ENCODE measurements at regions not wholly inside any gene's neighbourhood (a gene's known extent, or its start where the extent isn't known, plus 50 kb on each side); places are given as distances from the start of the nearest gene placed in this dataset.

DNA sequence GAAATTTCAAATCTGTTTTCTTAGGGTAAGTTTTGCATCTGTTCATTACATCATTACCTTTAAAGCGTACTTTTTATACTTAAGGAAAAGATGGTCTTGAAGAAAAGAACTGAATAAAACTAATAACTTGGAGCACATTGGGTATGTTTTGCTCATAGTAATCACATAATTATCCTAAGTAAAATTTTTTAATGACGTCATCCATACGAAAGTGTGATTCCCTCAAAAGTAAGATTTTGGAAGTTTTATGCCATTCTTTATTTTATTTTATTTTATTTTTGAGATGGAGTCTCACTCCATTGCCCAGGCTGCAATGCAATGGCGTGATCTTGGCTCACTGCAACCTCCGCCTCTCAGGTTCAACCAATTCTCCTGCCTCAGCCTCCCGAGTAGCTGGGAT lies 1516.6 kb upstream of the TENM3 start:
- WGBS, result 79% methylated on average over 3 of the region's 6 CpGs

DNA sequence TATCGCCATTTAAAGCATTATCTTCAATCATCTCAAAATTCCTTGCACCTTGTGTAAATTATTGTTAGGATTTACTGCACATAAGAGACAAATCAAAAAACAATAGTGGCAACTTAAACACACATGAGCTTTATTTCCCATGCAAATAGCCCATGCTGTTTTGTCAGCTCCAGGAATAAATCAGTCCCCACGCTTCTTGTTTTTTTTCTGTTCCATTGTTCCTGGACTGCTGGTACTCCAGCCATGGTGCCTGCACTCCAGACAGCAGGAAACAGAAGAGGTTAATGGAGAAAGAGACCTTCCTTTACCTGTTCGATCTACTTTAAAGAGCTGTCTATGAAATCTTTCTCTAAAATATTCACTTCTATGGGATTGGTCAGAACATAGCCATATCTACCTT lies 1515.7 kb upstream of the TENM3 start:
- 94% methylated on average over 2 of the region's 3 CpGs for WGBS
- no peak overlapping the region for H3K9ac ChIP-seq (ENCODE audit: low read length)
- H3K27me3 ChIP-seq (ENCODE audit: control insufficient read depth in 1 of 2, insufficient read depth in 1 of 2, low read length in 2 of 2), result no peaks in the 10 kb centered on the region
- no peak overlapping the region for H2BK5ac ChIP-seq (ENCODE audit: low read depth, low read length, poor library complexity, severe bottlenecking)
- no peak overlapping the region for H2BK120ac ChIP-seq (ENCODE audit: low read depth, low read length)
- H3K79me1 ChIP-seq (replicated peaks; ENCODE audit: low read length, poor library complexity, severe bottlenecking), result no peaks in the 10 kb centered on the region
- H2BK15ac ChIP-seq (ENCODE audit: low read depth, poor library complexity, severe bottlenecking), result no peak overlapping the region
- no peak overlapping the region for H4K91ac ChIP-seq (ENCODE audit: low read length)
- H3K14ac ChIP-seq (ENCODE audit: low read length in 2 of 2), result no peak overlapping the region
- no peak overlapping the region for H4K8ac ChIP-seq (ENCODE audit: low read length)
- no peaks in the 10 kb centered on the region for H3K36me3 ChIP-seq (ENCODE audit: control insufficient read depth in 1 of 2, insufficient read depth in 2 of 2, low read depth in 1 of 2, low read length in 2 of 2)
- no peak overlapping the region for H3K4me2 ChIP-seq (ENCODE audit: low read length, poor library complexity, severe bottlenecking)
- DNase-seq, result no peak
- H2AK5ac ChIP-seq (ENCODE audit: low read length, severe bottlenecking), result no peak overlapping the region
- H3K4ac ChIP-seq (ENCODE audit: low read depth in 1 of 2, low read length in 2 of 2), result no peak overlapping the region
- peaks cover 5% of the 10 kb centered on the region for H3K9me3 ChIP-seq (ENCODE audit: control insufficient read depth, low read length)
- H3K18ac ChIP-seq (ENCODE audit: low read depth in 1 of 2, low read length in 2 of 2), result no peak overlapping the region
- no peak overlapping the region for H2AFZ ChIP-seq (ENCODE audit: low read depth, low read length)
- H3K23ac ChIP-seq (ENCODE audit: low read length in 2 of 2), result no peak overlapping the region
- H3K4me1 ChIP-seq (ENCODE audit: control insufficient read depth, insufficient read depth, low read depth, low read length), result no peaks in the 10 kb centered on the region
- no peak overlapping the region for H2BK12ac ChIP-seq (ENCODE audit: low read length in 2 of 2)
- H3K27ac ChIP-seq (ENCODE audit: low read length, poor library complexity, severe bottlenecking), result no peak overlapping the region
- no peak overlapping the region for H3K4me3 ChIP-seq (ENCODE audit: insufficient read depth in 1 of 2, low read depth in 1 of 2, low read length in 2 of 2)

More for the DNA sequence above, 1516.6 kb upstream of the TENM3 start:
- H3K14ac ChIP-seq (ENCODE audit: low read length in 2 of 2), result no peak overlapping the region
- no peak overlapping the region for H2BK15ac ChIP-seq (ENCODE audit: low read depth, poor library complexity, severe bottlenecking)
- H2BK120ac ChIP-seq (ENCODE audit: low read depth, low read length), result no peak overlapping the region
- no peaks in the 10 kb centered on the region for H3K79me1 ChIP-seq (replicated peaks; ENCODE audit: low read length, poor library complexity, severe bottlenecking)
- H2BK12ac ChIP-seq (ENCODE audit: low read length in 2 of 2), result no peak overlapping the region
- no peak overlapping the region for H4K8ac ChIP-seq (ENCODE audit: low read length)
- H3K27ac ChIP-seq (ENCODE audit: low read length, poor library complexity, severe bottlenecking), result no peak overlapping the region
- no peak overlapping the region for H3K23ac ChIP-seq (ENCODE audit: low read length in 2 of 2)
- no peak overlapping the region for H3K18ac ChIP-seq (ENCODE audit: low read depth in 1 of 2, low read length in 2 of 2)
- H2BK5ac ChIP-seq (ENCODE audit: low read depth, low read length, poor library complexity, severe bottlenecking), result no peak overlapping the region
- H2AFZ ChIP-seq (ENCODE audit: low read depth, low read length), result no peak overlapping the region
- peaks cover 5% of the 10 kb centered on the region for H3K9me3 ChIP-seq (ENCODE audit: control insufficient read depth, low read length)
- H2AK5ac ChIP-seq (ENCODE audit: low read length, severe bottlenecking), result no peak overlapping the region
- no peak overlapping the region for H4K91ac ChIP-seq (ENCODE audit: low read length)
- H3K27me3 ChIP-seq (ENCODE audit: control insufficient read depth in 1 of 2, insufficient read depth in 1 of 2, low read length in 2 of 2), result no peaks in the 10 kb centered on the region
- H3K4ac ChIP-seq (ENCODE audit: low read depth in 1 of 2, low read length in 2 of 2), result no peak overlapping the region
- DNase-seq, result no peak
- no peak overlapping the region for H3K9ac ChIP-seq (ENCODE audit: low read length)
- no peaks in the 10 kb centered on the region for H3K36me3 ChIP-seq (ENCODE audit: control insufficient read depth in 1 of 2, insufficient read depth in 2 of 2, low read depth in 1 of 2, low read length in 2 of 2)
- no peak overlapping the region for H3K4me3 ChIP-seq (ENCODE audit: insufficient read depth in 1 of 2, low read depth in 1 of 2, low read length in 2 of 2)
- H3K4me2 ChIP-seq (ENCODE audit: low read length, poor library complexity, severe bottlenecking), result no peak overlapping the region
- no peaks in the 10 kb centered on the region for H3K4me1 ChIP-seq (ENCODE audit: control insufficient read depth, insufficient read depth, low read depth, low read length)

DNA sequence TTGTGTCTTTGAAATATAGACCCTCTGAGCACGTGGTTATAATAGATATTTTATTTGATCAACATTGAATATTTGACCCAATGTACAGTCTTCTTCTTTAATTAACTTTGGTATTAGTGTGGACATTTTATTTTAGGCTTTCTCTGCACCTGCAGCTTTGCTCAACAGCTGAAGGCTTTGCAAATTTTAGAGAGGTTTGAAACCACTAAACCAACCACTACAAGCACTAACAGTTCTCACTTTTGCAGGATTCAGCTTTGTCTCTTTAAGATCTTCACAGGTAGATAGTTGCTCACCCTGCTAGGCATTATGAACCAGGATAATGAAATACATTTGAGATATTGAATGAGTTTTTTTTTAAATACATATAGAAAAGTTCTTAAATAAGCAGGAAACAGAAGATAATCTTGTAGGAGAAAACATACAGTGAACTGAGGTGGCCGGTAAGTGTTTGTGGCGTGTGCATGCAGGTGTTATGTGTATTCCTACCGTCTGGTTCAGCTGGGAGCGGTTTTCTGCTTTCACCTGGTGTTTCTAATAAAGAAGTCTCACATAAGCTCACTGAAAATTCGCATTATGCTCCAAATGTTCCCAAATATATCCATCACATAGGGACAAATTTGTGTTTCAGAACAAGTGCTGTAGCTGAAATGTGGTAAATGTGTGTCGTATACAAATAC lies 1508.3 kb upstream of the TENM3 start:
- Histone ChIP-seq H2BK15ac (ENCODE audit: low read depth, poor library complexity, severe bottlenecking) (no peak overlapping the region), H4K8ac (ENCODE audit: low read length) (no peak overlapping the region), H3K9ac (ENCODE audit: low read length) (no peak overlapping the region), H2AFZ (ENCODE audit: low read depth, low read length) (no peak overlapping the region), H3K18ac (ENCODE audit: low read depth in 1 of 2, low read length in 2 of 2) (no peak overlapping the region), H3K4me1 (ENCODE audit: control insufficient read depth, insufficient read depth, low read depth, low read length) (no peaks in the 10 kb centered on the region), H3K9me3 (ENCODE audit: control insufficient read depth, low read length) (no peaks in the 10 kb centered on the region), H2BK120ac (ENCODE audit: low read depth, low read length) (no peak overlapping the region), H3K79me1 (replicated peaks; ENCODE audit: low read length, poor library complexity, severe bottlenecking) (no peaks in the 10 kb centered on the region), H2AK5ac (ENCODE audit: low read length, severe bottlenecking) (no peak overlapping the region), H3K4me2 (ENCODE audit: low read length, poor library complexity, severe bottlenecking) (no peak overlapping the region), H3K14ac (ENCODE audit: low read length in 2 of 2) (no peak overlapping the region), H4K91ac (ENCODE audit: low read length) (no peak overlapping the region), H2BK5ac (ENCODE audit: low read depth, low read length, poor library complexity, severe bottlenecking) (no peak overlapping the region), H3K23ac (ENCODE audit: low read length in 2 of 2) (no peak overlapping the region), H3K4ac (ENCODE audit: low read depth in 1 of 2, low read length in 2 of 2) (no peak overlapping the region), H3K27me3 (ENCODE audit: control insufficient read depth in 1 of 2, insufficient read depth in 1 of 2, low read length in 2 of 2) (no peaks in the 10 kb centered on the region), H3K4me3 (ENCODE audit: insufficient read depth in 1 of 2, low read depth in 1 of 2, low read length in 2 of 2) (no peak overlapping the region), H3K27ac (ENCODE audit: low read length, poor library complexity, severe bottlenecking) (no peak overlapping the region), H2BK12ac (ENCODE audit: low read length in 2 of 2) (no peak overlapping the region), H3K36me3 (ENCODE audit: control insufficient read depth in 1 of 2, insufficient read depth in 2 of 2, low read depth in 1 of 2, low read length in 2 of 2) (no peaks in the 10 kb centered on the region)
- 95% methylated on average over 2 of the region's 7 CpGs for WGBS
- DNase-seq, result no peak

DNA sequence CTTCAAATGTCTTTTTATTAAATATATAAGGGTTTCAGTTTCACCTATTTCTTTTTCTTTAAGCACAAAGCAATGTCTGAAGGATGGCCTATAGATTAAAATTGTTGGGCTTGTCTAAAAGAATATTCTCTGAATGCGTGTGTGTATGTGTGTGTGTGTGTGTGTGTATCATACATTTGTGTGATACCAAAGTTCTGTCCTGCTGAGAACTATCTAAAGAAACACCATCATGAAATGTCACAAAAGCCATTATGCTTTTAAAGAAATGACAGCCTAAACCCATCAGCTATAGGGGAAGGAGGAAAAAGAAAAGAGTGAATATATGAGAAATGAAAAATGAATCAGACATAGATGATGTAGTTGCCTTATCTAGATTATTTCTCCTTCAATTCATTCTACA lies 1501.5 kb upstream of the TENM3 start:
- H3K79me1 ChIP-seq (replicated peaks; ENCODE audit: low read length, poor library complexity, severe bottlenecking), result no peaks in the 10 kb centered on the region
- no peak overlapping the region for H3K18ac ChIP-seq (ENCODE audit: low read depth in 1 of 2, low read length in 2 of 2)
- no peaks in the 10 kb centered on the region for H3K36me3 ChIP-seq (ENCODE audit: control insufficient read depth in 1 of 2, insufficient read depth in 2 of 2, low read depth in 1 of 2, low read length in 2 of 2)
- no peak overlapping the region for H2BK15ac ChIP-seq (ENCODE audit: low read depth, poor library complexity, severe bottlenecking)
- no peak overlapping the region for H3K14ac ChIP-seq (ENCODE audit: low read length in 2 of 2)
- H2AFZ ChIP-seq (ENCODE audit: low read depth, low read length), result no peak overlapping the region
- no peak overlapping the region for H3K4me2 ChIP-seq (ENCODE audit: low read length, poor library complexity, severe bottlenecking)
- H2BK120ac ChIP-seq (ENCODE audit: low read depth, low read length), result no peak overlapping the region
- no peak overlapping the region for H4K91ac ChIP-seq (ENCODE audit: low read length)
- H3K4me3 ChIP-seq (ENCODE audit: insufficient read depth in 1 of 2, low read depth in 1 of 2, low read length in 2 of 2), result no peak overlapping the region
- WGBS, result no CpG with 5 or more reads among the region's 1 CpG
- no peak overlapping the region for H3K27ac ChIP-seq (ENCODE audit: low read length, poor library complexity, severe bottlenecking)
- no peaks in the 10 kb centered on the region for H3K27me3 ChIP-seq (ENCODE audit: control insufficient read depth in 1 of 2, insufficient read depth in 1 of 2, low read length in 2 of 2)
- H4K8ac ChIP-seq (ENCODE audit: low read length), result no peak overlapping the region
- no peak overlapping the region for H3K23ac ChIP-seq (ENCODE audit: low read length in 2 of 2)
- H3K9me3 ChIP-seq (ENCODE audit: control insufficient read depth, low read length), result no peaks in the 10 kb centered on the region
- H2AK5ac ChIP-seq (ENCODE audit: low read length, severe bottlenecking), result no peak overlapping the region
- no peak overlapping the region for H3K9ac ChIP-seq (ENCODE audit: low read length)
- no peak overlapping the region for H2BK12ac ChIP-seq (ENCODE audit: low read length in 2 of 2)
- H3K4ac ChIP-seq (ENCODE audit: low read depth in 1 of 2, low read length in 2 of 2), result no peak overlapping the region
- no peak overlapping the region for H2BK5ac ChIP-seq (ENCODE audit: low read depth, low read length, poor library complexity, severe bottlenecking)
- no peak for DNase-seq
- no peaks in the 10 kb centered on the region for H3K4me1 ChIP-seq (ENCODE audit: control insufficient read depth, insufficient read depth, low read depth, low read length)

Data from mesenchymal stem cell (in vitro differentiated cells and primary cell).